VCaP (cell line): ENCODE measurements at regions not wholly inside any gene's neighbourhood (a gene's known extent, or its start where the extent isn't known, plus 50 kb on each side); places are given as distances from the start of the nearest gene placed in this dataset.
"Not testable (repeated sequence)": the region's sequence is repeated elsewhere in the genome, so short reads cannot be mapped to it uniquely, and the experiment has no call there.

Experiments used
- H3K27ac ChIP-seq: fragments of 450-650 bp; 2 replicates; pipeline ENCODE4 v1.5.1; 2017
- TF ChIP-seq, protein P1 (sequence below): fragments of 450-650 bp; conservative IDR thresholded peaks from 2 replicates; pipeline ENCODE4 v1.5.1; 2017; ENCODE audit warnings: mild to moderate bottlenecking, moderate library complexity

DNA sequence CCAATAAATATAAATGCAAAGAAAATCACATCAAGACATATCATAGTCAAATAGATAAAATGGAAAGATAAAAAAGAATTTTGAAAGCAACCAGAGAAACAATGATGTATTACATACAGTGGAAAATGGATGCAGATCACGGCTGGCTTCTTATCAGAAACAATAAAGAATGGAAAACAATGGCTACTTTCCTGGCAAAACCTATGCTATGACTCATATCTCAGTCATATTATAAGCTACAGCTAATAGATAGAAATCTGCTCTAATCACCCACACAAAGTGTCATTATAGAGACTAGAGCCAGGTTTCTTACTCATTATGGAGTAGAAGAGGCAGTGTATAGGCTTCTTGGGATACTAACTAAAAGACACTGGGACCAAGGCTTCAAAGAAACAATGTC lies 93.5 kb upstream of the TACR1 start:
- no peak overlapping the region for H3K27ac ChIP-seq
- TF ChIP-seq, protein P1, sequence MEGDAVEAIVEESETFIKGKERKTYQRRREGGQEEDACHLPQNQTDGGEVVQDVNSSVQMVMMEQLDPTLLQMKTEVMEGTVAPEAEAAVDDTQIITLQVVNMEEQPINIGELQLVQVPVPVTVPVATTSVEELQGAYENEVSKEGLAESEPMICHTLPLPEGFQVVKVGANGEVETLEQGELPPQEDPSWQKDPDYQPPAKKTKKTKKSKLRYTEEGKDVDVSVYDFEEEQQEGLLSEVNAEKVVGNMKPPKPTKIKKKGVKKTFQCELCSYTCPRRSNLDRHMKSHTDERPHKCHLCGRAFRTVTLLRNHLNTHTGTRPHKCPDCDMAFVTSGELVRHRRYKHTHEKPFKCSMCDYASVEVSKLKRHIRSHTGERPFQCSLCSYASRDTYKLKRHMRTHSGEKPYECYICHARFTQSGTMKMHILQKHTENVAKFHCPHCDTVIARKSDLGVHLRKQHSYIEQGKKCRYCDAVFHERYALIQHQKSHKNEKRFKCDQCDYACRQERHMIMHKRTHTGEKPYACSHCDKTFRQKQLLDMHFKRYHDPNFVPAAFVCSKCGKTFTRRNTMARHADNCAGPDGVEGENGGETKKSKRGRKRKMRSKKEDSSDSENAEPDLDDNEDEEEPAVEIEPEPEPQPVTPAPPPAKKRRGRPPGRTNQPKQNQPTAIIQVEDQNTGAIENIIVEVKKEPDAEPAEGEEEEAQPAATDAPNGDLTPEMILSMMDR: no peak

DNA sequence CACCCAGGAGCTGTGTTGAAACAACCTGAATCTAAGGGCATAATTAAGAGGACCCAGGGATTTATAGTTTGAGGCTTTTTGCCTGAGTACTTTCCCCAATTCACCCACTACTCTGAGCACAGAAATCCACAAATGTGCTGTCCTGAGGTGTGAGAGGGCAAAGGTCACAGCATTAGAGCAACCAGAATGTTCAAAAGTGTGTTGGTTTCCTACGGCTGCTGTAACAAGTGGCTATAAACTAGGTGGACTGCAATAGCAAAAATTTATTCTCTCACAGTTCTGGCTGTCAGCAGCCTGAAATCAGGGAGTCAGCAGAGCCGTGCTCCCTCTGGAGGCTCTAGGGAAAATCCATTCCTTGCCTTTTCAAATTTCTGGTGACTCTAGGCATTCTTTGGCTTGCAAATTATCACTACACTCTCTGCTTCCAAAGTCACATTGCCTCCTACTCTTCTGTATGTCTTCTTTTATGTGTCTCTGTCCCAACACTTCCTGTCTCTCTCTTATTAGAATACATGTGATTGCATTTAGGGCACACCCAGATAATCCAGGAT lies 91.4 kb upstream of the TACR1 start:
- TF ChIP-seq, protein P1: peak; percentile 46

DNA sequence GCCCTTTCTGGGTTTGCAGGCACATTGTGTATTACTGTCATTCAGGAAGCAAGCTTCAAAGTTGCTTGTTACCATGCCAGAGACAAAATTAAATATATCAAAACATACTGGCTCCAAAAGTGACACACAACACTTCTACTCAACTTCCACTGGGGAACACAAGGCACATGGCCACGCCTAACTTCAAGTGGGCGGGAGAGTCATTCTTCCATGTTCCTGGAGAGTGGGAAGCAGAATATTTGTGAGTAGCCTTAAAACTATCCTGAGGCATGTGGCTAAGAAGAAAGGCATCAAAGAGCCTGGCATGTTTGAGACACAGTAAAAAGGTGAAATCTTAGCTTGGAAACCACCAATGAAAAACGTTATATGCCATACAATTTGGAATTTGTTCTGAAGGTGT lies 90.5 kb upstream of the TACR1 start:
- TF ChIP-seq, protein P1: no peak
- no peak overlapping the region for H3K27ac ChIP-seq

More for the DNA sequence above, 91.4 kb upstream of the TACR1 start:
- no peak overlapping the region for H3K27ac ChIP-seq

DNA sequence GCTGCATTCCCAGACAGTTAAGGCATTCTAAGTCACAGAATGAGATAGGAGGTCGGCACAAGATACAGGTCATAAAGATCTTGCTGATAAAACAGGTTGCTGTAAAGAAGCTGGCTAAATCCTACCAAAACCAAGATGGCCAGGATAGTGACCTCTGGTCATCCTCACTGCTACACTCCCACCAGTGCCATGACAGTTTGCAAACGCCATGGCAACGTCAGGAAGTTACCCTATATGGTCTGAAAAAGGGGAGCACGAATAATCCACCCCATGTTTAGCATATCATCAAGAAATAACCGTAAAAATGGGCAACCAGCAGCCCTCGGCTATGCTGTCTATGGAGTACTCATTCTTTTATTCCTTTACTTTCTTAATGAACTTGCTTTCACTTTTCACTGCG lies 89.9 kb upstream of the TACR1 start:
- not testable (repeated sequence) for H3K27ac ChIP-seq

DNA sequence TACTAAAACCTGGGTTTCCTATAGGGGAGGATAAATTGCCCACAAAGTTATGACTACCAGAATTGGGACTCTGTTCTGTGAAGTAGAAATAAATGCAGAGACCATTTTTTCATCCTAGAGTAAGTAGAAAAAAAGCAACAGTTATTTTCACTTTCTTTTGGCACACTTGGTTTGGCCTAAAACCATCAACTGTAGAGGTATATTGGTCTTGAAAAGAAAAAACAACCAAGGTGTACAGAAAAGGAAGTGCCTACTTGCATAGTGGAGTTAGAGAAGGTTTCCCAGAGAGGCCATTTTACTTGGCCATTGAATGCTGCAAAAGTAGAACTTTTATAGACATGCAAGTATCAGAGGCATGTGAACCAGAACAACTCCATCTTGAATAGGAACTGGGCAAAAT lies 89.4 kb upstream of the TACR1 start:
- TF ChIP-seq, protein P1: no peak

DNA sequence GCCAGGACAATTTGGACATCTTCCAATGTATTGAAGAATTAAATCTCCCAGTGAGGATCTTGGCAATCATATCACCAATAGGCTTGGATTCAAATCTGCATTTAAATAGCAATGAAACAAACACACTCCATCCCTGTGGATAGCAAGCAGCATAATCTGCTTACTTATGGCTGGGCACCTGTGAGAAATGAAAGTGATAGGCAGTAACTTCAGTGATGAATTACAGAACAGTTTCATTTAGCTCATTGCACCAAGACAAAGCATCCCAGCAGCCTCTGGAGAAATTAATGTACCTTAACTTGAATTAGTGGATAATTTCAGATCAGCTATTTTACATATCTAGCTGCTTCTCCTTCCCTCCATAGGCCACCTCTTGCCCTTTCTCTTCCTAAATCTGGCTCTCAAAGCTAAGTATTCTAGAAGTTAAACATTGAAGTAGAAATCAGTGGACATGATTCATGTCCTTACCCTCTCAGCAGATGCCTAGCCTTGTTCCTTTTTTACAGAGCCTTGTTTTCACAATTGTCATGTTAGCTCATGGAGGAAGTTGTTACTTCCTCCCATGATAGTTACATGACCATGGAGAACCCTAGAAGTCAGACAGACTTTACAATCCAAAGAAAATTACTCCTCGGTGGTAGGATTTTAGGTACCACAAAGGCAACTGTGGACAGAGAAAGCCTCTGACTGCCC lies 88.5 kb upstream of the TACR1 start:
- TF ChIP-seq, protein P1: no peak

More for the DNA sequence above, 89.4 kb upstream of the TACR1 start:
- H3K27ac ChIP-seq: no peak overlapping the region

DNA sequence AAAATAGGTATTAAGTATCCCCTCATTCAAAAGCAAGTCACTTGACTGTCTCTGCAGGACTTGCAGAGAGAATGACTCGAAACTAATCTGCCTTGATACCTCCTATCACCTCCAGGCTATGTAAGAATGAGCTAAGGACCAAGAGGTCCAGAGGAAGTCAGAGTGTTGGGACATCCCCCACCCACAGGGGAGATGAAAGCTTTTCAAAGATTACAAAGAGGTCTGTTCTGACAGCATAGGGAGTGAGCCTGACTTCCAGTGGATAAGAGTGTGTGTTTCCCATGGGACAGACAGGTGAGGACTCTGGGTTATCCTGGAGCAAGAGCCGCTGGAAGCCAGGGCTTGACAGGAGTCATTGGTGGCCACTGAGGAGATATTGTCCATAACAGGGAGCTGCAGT lies 85.0 kb upstream of the TACR1 start:
- H3K27ac ChIP-seq: no peak overlapping the region
- TF ChIP-seq, protein P1: no peak

More for the DNA sequence above, 88.5 kb upstream of the TACR1 start:
- H3K27ac ChIP-seq: no peak overlapping the region

DNA sequence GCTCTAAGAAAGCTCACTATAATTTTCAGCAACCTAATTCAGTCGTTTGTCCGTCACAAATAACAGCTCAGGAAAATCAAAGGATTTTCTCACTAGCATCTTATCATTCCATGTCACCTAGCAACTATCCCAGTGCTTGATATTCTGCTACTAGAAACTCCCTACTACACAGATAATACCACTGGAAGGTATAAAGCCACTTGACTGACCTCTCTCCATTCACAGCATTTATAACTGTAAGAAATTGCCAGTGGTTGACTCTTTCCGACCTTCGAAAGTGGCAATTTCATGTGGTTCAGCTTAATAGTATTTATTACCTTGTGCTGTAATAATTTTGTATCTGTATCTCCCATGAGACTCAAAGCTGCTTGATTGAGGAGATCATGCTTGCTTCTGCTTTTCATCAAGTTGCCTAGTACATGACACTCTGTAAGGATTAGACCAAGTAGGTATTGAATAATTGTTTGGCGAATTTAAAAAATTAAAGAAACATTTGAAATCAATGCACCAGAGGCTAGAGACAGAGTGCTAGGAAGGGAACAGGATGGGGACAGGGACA lies 79.6 kb upstream of the TACR1 start:
- H3K27ac ChIP-seq: no peak overlapping the region
- TF ChIP-seq, protein P1: no peak
